HepG2 (cell line): ENCODE measurements at regions not wholly inside any gene's neighbourhood (a gene's known extent, or its start where the extent isn't known, plus 50 kb on each side); places are given as distances from the start of the nearest gene placed in this dataset.

Experiments
- ATAC-seq: fragments of 200-7000 bp; cut with Tn5 transposase; 3 replicates; pipeline ENCODE4 v1.9.1; 2020; ENCODE audit warnings: mild to moderate bottlenecking, moderate library complexity
- BruUV-seq: library from RNA; stranded (reverse); fragments of 400-500 nt; replicated peaks from 2 replicates; lab custom pipeline; 2021; lab: Mats Ljungman, UMichigan
- CTCF ChIA-PET: fragments of 300-600 bp; formaldehyde crosslinking; extraction: SDS; loops from one replicate; lab custom pipeline; 2021; ENCODE audit warnings: low total read pairs, inconsistent platforms, low intra/inter-chr PET ratio; lab: Yijun Ruan, JAX
- POLR2A ChIA-PET: fragments of 350-600 bp; sonication (Branson Sonifier 250); formaldehyde crosslinking; loops from one replicate; lab custom pipeline; 2020; ENCODE audit warnings: antibody characterized with exemption, inconsistent platforms; lab: Yijun Ruan, JAX
- DNase-seq: peaks from one replicate; pipeline ENCODE4 v3.0.0-alpha.2; 2015; ENCODE audit warnings: low spot score
- FAIRE-seq: peaks from 3 replicates; lab custom pipeline; 2011; peaks lifted over from hg19 to GRCh38; lab: Jason Lieb, UNC
- H2AFZ ChIP-seq: one replicate; pipeline ENCODE4 v1.6.1; 2011; ENCODE audit warnings: low read length, inconsistent platforms
- H3K27ac ChIP-seq: fragments of 300-600 bp; 3 replicates; pipeline ENCODE4 v1.8.0; 2011; ENCODE audit warnings: mixed run types, mild to moderate bottlenecking, mixed read lengths, low read length, inconsistent platforms; ENCODE audit not compliant: insufficient read depth; ENCODE audit errors: extremely low read length
- H3K27me3 ChIP-seq, 2 experiments: fragments of 200-600 bp in 1 of 2; 2 replicates in 1 of 2; 3 replicates in 1 of 2; pipeline versions ENCODE4 v1.6.0 to v1.8.0; 2011; ENCODE audit warnings: low read length in 2 of 2, mild to moderate bottlenecking in 2 of 2, moderate library complexity in 2 of 2, inconsistent platforms in 1 of 2; ENCODE audit not compliant: insufficient read depth in 2 of 2, control insufficient read depth in 1 of 2
- H3K36me3 ChIP-seq, 2 experiments: fragments of 200-600 bp in 1 of 2; replicated peaks in 1 of 2; 2 replicates in 1 of 2; 3 replicates in 1 of 2; pipeline versions ENCODE4 v1.5.1 to v1.8.0; 2011; ENCODE audit warnings: low read length in 2 of 2, inconsistent platforms in 1 of 2; ENCODE audit not compliant: insufficient read depth in 2 of 2, control insufficient read depth in 1 of 2
- H3K4me1 ChIP-seq: 2 replicates; pipeline ENCODE4 v1.5.1; 2012; ENCODE audit warnings: low read length, inconsistent platforms; ENCODE audit not compliant: insufficient read depth
- H3K4me2 ChIP-seq: 2 replicates; pipeline ENCODE4 v1.6.0; 2011; ENCODE audit warnings: low read depth, low read length, inconsistent platforms
- H3K4me3 ChIP-seq, 3 experiments: fragments of 200-600 bp in 1 of 3; sonication (generic), shearing (Covaris generic) in 1 of 3; replicated peaks in 1 of 3; 2 replicates each; pipeline ENCODE4 v1.5.1; 2011 to 2016; ENCODE audit warnings: low read length in 3 of 3, inconsistent platforms in 2 of 3, low read depth in 2 of 3, mild to moderate bottlenecking in 2 of 3, control low read depth in 1 of 3, mixed read lengths in 1 of 3; ENCODE audit not compliant: insufficient read depth in 1 of 3
- H3K79me2 ChIP-seq: one replicate; pipeline ENCODE4 v1.6.1; 2011; ENCODE audit warnings: low read length, inconsistent platforms; ENCODE audit not compliant: insufficient read depth
- H3K9ac ChIP-seq: 2 replicates; pipeline ENCODE4 v1.6.0; 2011; ENCODE audit warnings: mild to moderate bottlenecking, low read depth, low read length, inconsistent platforms; ENCODE audit not compliant: insufficient read depth
- H3K9me3 ChIP-seq: 2 replicates; pipeline ENCODE4 v1.5.1; 2012; ENCODE audit warnings: mild to moderate bottlenecking, low read length
- H4K20me1 ChIP-seq: 2 replicates; pipeline ENCODE4 v1.6.0; 2011; ENCODE audit warnings: inconsistent platforms, mild to moderate bottlenecking, low read length, moderate library complexity; ENCODE audit not compliant: insufficient read depth
- BRD4 ChIP-seq: sonication (generic); formaldehyde crosslinking; IDR thresholded peaks from 2 replicates; pipeline ENCODE4 v1.4.0; 2020; ENCODE audit warnings: missing genetic modification reagents
- EZH2 ChIP-seq: conservative IDR thresholded peaks from 2 replicates; pipeline ENCODE4 v1.6.1; 2012; ENCODE audit warnings: mild to moderate bottlenecking, low read depth, low read length, moderate library complexity
- HMGA1 ChIP-seq: sonication (generic); formaldehyde crosslinking; conservative IDR thresholded peaks from 2 replicates; pipeline ENCODE4 v1.4.0; 2020; ENCODE audit warnings: missing genetic modification reagents
- NR2F6 ChIP-seq, 2 experiments: IDR thresholded peaks; 2 replicates each; pipeline ENCODE4 v1.6.1; 2016; ENCODE audit warnings: antibody characterized with exemption in 1 of 2, mild to moderate bottlenecking in 1 of 2
- ZNF160 ChIP-seq: sonication (generic); formaldehyde crosslinking; IDR thresholded peaks from 2 replicates; pipeline ENCODE4 v1.8.0; 2022; ENCODE audit warnings: mild to moderate bottlenecking, inconsistent platforms, missing genetic modification reagents
- ZNF720 ChIP-seq: sonication (generic); formaldehyde crosslinking; IDR thresholded peaks from 2 replicates; pipeline ENCODE4 v1.4.0; 2020; ENCODE audit warnings: missing genetic modification reagents
- WGBS: methylation state at CpG from one replicate; pipeline ENCODE4 v1.1.6; 2017; ENCODE audit warnings: low lambda C conversion rate; 5-methylcytosine and 5-hydroxymethylcytosine counted together
- in situ Hi-C: cut with HindIII; loops from 2 replicates; pipeline ENCODE4 v1.10.0; 2017; ENCODE audit warnings: low pct_unique_long_range_greater_than_20kb; ENCODE audit not compliant: extremely low pct_ligation_motif_present
- intact Hi-C: fragments of 100-400 bp; cut with micrococcal nuclease; formaldehyde crosslinking; loops from one replicate; pipeline ENCODE4 v1.10.0; 2022; ENCODE audit not compliant: unreplicated experiment
- TF ChIP-seq, protein P1 (sequence below): sonication (generic); formaldehyde crosslinking; IDR thresholded peaks from 2 replicates; pipeline ENCODE4 v1.4.0; 2020; ENCODE audit warnings: missing genetic modification reagents, borderline replicate concordance

DNA sequence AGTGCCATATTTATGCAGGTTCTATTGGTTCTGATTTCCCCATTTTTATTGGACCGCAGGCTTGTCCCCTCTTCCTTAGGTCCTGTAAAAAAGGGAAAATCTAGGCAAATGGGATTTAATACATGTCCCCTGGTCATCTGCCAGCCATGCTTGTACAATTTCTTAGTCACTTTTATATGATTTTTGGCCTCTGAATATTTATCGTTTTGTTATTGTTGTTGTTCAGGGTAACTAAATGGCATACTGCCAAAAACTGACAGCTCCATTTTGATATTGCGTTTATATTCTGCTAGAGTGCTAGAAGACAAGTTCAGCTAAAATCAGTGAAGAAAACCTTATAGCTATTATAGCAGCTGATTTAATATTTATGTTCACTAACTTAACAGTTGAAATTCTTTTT lies 770.2 kb upstream of the FAM174A start:
- BruUV-seq, result no TSS peak
- Histone ChIP-seq H3K36me3 (no peaks in the 10 kb centered on the region), H3K4me1 (no peaks in the 10 kb centered on the region), H3K79me2 (no peaks in the 10 kb centered on the region), H3K4me3 (no peak overlapping the region), H3K27me3 (no peaks in the 10 kb centered on the region), H3K4me2 (no peak overlapping the region), H3K9me3 (no peaks in the 10 kb centered on the region), H3K9ac (no peak overlapping the region), H2AFZ (no peak overlapping the region), H4K20me1 (no peaks in the 10 kb centered on the region), H3K27ac (no peak overlapping the region)
- in situ Hi-C loops, result no loop called here
- no peak for FAIRE-seq
- ATAC-seq, result no peak
- intact Hi-C loops, result no loop called here
- ChIA-PET CTCF (no interaction called here), POLR2A (no interaction called here)
- WGBS, result 47% methylated on average over 3 of the region's 3 CpGs
- no peak for DNase-seq
- no peak for TF ChIP-seq HMGA1 (CRISPR knock-in tag)
- no peak for TF ChIP-seq ZNF160 (CRISPR knock-in tag)
- no peak for TF ChIP-seq ZNF720 (CRISPR knock-in tag)
- TF ChIP-seq EZH2, result no peak
- TF ChIP-seq, protein P1, sequence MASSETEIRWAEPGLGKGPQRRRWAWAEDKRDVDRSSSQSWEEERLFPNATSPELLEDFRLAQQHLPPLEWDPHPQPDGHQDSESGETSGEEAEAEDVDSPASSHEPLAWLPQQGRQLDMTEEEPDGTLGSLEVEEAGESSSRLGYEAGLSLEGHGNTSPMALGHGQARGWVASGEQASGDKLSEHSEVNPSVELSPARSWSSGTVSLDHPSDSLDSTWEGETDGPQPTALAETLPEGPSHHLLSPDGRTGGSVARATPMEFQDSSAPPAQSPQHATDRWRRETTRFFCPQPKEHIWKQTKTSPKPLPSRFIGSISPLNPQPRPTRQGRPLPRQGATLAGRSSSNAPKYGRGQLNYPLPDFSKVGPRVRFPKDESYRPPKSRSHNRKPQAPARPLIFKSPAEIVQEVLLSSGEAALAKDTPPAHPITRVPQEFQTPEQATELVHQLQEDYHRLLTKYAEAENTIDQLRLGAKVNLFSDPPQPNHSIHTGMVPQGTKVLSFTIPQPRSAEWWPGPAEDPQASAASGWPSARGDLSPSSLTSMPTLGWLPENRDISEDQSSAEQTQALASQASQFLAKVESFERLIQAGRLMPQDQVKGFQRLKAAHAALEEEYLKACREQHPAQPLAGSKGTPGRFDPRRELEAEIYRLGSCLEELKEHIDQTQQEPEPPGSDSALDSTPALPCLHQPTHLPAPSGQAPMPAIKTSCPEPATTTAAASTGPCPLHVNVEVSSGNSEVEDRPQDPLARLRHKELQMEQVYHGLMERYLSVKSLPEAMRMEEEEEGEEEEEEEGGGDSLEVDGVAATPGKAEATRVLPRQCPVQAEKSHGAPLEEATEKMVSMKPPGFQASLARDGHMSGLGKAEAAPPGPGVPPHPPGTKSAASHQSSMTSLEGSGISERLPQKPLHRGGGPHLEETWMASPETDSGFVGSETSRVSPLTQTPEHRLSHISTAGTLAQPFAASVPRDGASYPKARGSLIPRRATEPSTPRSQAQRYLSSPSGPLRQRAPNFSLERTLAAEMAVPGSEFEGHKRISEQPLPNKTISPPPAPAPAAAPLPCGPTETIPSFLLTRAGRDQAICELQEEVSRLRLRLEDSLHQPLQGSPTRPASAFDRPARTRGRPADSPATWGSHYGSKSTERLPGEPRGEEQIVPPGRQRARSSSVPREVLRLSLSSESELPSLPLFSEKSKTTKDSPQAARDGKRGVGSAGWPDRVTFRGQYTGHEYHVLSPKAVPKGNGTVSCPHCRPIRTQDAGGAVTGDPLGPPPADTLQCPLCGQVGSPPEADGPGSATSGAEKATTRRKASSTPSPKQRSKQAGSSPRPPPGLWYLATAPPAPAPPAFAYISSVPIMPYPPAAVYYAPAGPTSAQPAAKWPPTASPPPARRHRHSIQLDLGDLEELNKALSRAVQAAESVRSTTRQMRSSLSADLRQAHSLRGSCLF (CRISPR knock-in tag), result no peak
- no peak for TF ChIP-seq BRD4 (CRISPR knock-in tag)
- TF ChIP-seq NR2F6 (IDR thresholded peaks at IDR 0.05), result no peak
- no peak for TF ChIP-seq NR2F6 (CRISPR knock-in tag; IDR thresholded peaks at IDR 0.05)
